Endothelial cell (in vitro differentiated cells): ENCODE measurements at regions not wholly inside any gene's neighbourhood (a gene's known extent, or its start where the extent isn't known, plus 50 kb on each side); places are given as distances from the start of the nearest gene placed in this dataset.
"Not testable (repeated sequence)": the region's sequence is repeated elsewhere in the genome, so short reads cannot be mapped to it uniquely, and the experiment has no call there.

Source experiments
- DNase-seq: peaks from one replicate; pipeline ENCODE4 v3.0.0; 2021; ENCODE audit warnings: low spot score
- H3K27ac Mint-ChIP-seq: one replicate; pipeline ENCODE4 v1.8.0; 2021; ENCODE audit warnings: mixed read lengths, inconsistent platforms; ENCODE audit not compliant: unreplicated experiment
- H3K27me3 Mint-ChIP-seq: one replicate; pipeline ENCODE4 v1.8.0; 2021; ENCODE audit warnings: mild to moderate bottlenecking, moderate library complexity, mixed read lengths, inconsistent platforms; ENCODE audit not compliant: unreplicated experiment
- H3K36me3 Mint-ChIP-seq: one replicate; pipeline ENCODE4 v1.8.0; 2021; ENCODE audit warnings: mild to moderate bottlenecking, low read depth, mixed read lengths, inconsistent platforms; ENCODE audit not compliant: unreplicated experiment
- H3K4me1 Mint-ChIP-seq: one replicate; pipeline ENCODE4 v1.8.0; 2021; ENCODE audit warnings: mild to moderate bottlenecking, mixed read lengths, inconsistent platforms; ENCODE audit not compliant: unreplicated experiment
- H3K4me3 Mint-ChIP-seq: one replicate; pipeline ENCODE4 v1.8.0; 2021; ENCODE audit warnings: mild to moderate bottlenecking, mixed read lengths, inconsistent platforms; ENCODE audit not compliant: unreplicated experiment
- H3K9me3 Mint-ChIP-seq: one replicate; pipeline ENCODE4 v1.8.0; 2021; ENCODE audit warnings: mixed read lengths, inconsistent platforms; ENCODE audit not compliant: unreplicated experiment
- CTCF ChIP-seq: fragments of 200-600 bp; sonication (generic); IDR thresholded peaks from one replicate; pipeline ENCODE4 v1.5.0; 2021; ENCODE audit warnings: antibody characterized with exemption; ENCODE audit not compliant: unreplicated experiment

- Mint-ChIP-seq H3K4me1 (no peaks in the 10 kb centered on the region), H3K9me3 (no peaks in the 10 kb centered on the region), H3K27ac (no peak overlapping the region)
These were observed 79.0 kb upstream of the ZNF608 start for GRCh38 chr5:124825250-124825982.

DNA sequence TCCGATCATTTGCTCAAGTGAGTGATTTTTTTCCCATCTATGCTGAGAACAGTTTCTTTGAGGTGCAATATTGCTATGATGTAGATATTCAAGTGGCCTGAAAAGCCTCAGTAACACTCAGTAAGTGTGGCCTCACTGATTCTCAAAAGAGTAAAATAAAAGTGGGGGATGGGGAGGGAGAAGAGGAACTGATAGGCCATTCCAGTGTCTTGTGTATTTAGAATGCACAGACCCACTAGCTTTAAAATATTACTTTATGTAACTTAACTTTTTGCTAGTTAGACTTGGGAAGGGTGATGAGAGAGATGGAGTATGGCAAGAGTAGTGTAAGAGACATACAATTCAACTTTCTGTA is 79.5 kb upstream of the ZNF608 start:
- H3K36me3 Mint-ChIP-seq, result no peaks in the 10 kb centered on the region
- no peaks in the 10 kb centered on the region for H3K9me3 Mint-ChIP-seq
- no peak for TF ChIP-seq CTCF
- no peak for DNase-seq
- H3K27me3 Mint-ChIP-seq, result no peaks in the 10 kb centered on the region
- no peak overlapping the region for H3K4me3 Mint-ChIP-seq
- H3K27ac Mint-ChIP-seq, result no peak overlapping the region
- H3K4me1 Mint-ChIP-seq, result no peaks in the 10 kb centered on the region

More at GRCh38 chr5:124825250-124825982, 79.0 kb upstream of the ZNF608 start:
- no peaks in the 10 kb centered on the region for H3K36me3 Mint-ChIP-seq
- no peak overlapping the region for H3K4me3 Mint-ChIP-seq
- TF ChIP-seq CTCF, result no peak
- no peaks in the 10 kb centered on the region for H3K27me3 Mint-ChIP-seq
- no peak for DNase-seq

- no peaks in the 10 kb centered on the region for H3K27me3 Mint-ChIP-seq
- DNase-seq, result no peak
- no peak overlapping the region for H3K27ac Mint-ChIP-seq
- no peaks in the 10 kb centered on the region for H3K9me3 Mint-ChIP-seq
- H3K4me3 Mint-ChIP-seq, result no peak overlapping the region
- no peaks in the 10 kb centered on the region for H3K36me3 Mint-ChIP-seq
- no peak for TF ChIP-seq CTCF
- H3K4me1 Mint-ChIP-seq, result no peaks in the 10 kb centered on the region
These were observed 82.3 kb upstream of the ZNF608 start for GRCh38 chr5:124828731-124829234.

GRCh38 chr5:124831687-124832240 is 85.3 kb upstream of the ZNF608 start:
- Mint-ChIP-seq H3K36me3 (no peaks in the 10 kb centered on the region), H3K4me3 (no peak overlapping the region), H3K4me1 (no peaks in the 10 kb centered on the region), H3K27me3 (no peaks in the 10 kb centered on the region), H3K9me3 (no peaks in the 10 kb centered on the region), H3K27ac (no peak overlapping the region)
- no peak for TF ChIP-seq CTCF
- no peak for DNase-seq

DNA sequence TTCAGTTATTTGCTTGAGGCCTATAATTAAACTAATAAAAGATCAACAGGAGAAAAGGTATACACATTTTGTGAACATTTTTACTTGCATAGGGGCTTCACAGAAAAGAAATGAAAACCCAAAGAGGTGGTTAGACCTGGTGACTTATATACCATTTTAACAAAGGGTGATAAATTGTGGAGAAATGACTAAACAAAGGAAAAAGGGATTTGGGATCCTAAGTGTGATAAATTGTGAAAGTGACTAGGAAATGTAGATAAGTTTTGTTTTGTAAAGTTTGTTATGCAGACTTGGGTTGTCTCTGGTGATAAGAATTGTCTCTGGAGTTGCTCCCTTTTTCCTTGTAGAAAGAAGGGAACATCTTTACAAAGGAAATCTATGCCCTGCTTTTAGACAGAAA is 86.1 kb upstream of the ZNF608 start:
- H3K27me3 Mint-ChIP-seq, result no peaks in the 10 kb centered on the region
- no peaks in the 10 kb centered on the region for H3K36me3 Mint-ChIP-seq

DNA sequence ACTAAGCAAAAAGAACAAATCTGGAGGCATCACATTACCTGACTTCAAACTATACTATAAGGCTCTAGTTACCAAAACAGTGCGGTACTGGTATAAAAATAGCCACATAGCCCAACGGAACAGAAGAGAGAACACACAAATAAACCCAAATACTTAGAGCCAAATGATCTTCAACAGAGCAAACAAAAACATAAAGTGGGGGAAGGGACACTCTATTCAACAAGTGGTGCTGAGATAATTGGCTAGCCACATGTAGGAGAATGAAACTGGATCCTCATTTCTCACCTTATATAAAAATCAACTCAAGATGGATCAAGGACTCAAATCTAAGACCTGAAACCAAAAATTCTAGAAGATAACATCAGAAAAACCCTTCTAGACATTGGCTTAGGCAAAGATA is 89.9 kb upstream of the ZNF608 start:
- H3K4me1 Mint-ChIP-seq, DNase-seq, H3K9me3 Mint-ChIP-seq, H3K36me3 Mint-ChIP-seq, H3K4me3 Mint-ChIP-seq, H3K27me3 Mint-ChIP-seq, H3K27ac Mint-ChIP-seq: not testable (repeated sequence)

More for the DNA sequence above, 86.1 kb upstream of the ZNF608 start:
- no peak for DNase-seq
- Mint-ChIP-seq H3K27ac (no peak overlapping the region), H3K9me3 (no peaks in the 10 kb centered on the region), H3K4me1 (no peaks in the 10 kb centered on the region), H3K4me3 (no peak overlapping the region)
- TF ChIP-seq CTCF, result no peak
